Upper lobe of left lung (tissue), 6 donors: ENCODE measurements at regions not wholly inside any gene's neighbourhood (a gene's known extent, or its start where the extent isn't known, plus 50 kb on each side); places are given as distances from the start of the nearest gene placed in this dataset.

Experiments used
- ATAC-seq, 2 donors: fragments of 200-7000 bp; cut with Tn5 transposase; one replicate each; pipeline ENCODE4 v1.9.1; 2022; ENCODE audit warnings: mild to moderate bottlenecking in 2 of 2, moderate library complexity in 2 of 2; ENCODE audit not compliant: low FRiP score in 2 of 2
- DNase-seq, 2 donors: peaks; one replicate each; pipeline ENCODE4 v3.0.0-alpha.2; 2019 to 2020
- H3K27ac ChIP-seq, 4 donors: fragments of 200-600 bp; sonication (generic); one replicate each; pipeline ENCODE4 v1.5.1; 2016 to 2019
- H3K27me3 ChIP-seq, 4 donors: fragments of 200-600 bp; sonication (generic); one replicate each; pipeline ENCODE4 v1.5.1; 2017 to 2019
- H3K36me3 ChIP-seq, 4 donors: fragments of 200-600 bp; sonication (generic); one replicate each; pipeline ENCODE4 v1.5.1; 2016 to 2019
- H3K4me1 ChIP-seq, 4 donors: fragments of 200-600 bp; sonication (generic); one replicate each; pipeline ENCODE4 v1.5.1; 2018 to 2019
- H3K4me3 ChIP-seq, 4 donors: fragments of 200-600 bp; sonication (generic); one replicate each; pipeline ENCODE4 v1.5.1; 2017 to 2019; ENCODE audit warnings: mild to moderate bottlenecking in 2 of 4, moderate library complexity in 1 of 4
- H3K9me3 ChIP-seq, 4 donors: fragments of 200-600 bp; sonication (generic); one replicate each; pipeline ENCODE4 v1.5.1; 2018 to 2019
- EP300 ChIP-seq, 4 donors: sonication (generic); formaldehyde crosslinking; IDR thresholded peaks; one replicate each; pipeline ENCODE4 v1.5.1; 2017; ENCODE audit warnings: antibody characterized with exemption in 4 of 4, control low read depth in 2 of 4
- POLR2A ChIP-seq, 4 donors: fragments of 450-650 bp; IDR thresholded peaks; one replicate each; pipeline ENCODE4 v1.5.1; 2016 to 2017; ENCODE audit warnings: antibody characterized with exemption in 4 of 4, mild to moderate bottlenecking in 2 of 4
- POLR2AphosphoS5 ChIP-seq, 2 donors: sonication (generic); formaldehyde crosslinking; IDR thresholded peaks; one replicate each; pipeline ENCODE4 v1.5.1; 2017; ENCODE audit warnings: antibody characterized with exemption in 2 of 2
- WGBS, 2 donors: methylation state at CpG; one replicate each; pipeline ENCODE4 v1.1.5; 2017 to 2018; 5-methylcytosine and 5-hydroxymethylcytosine counted together
- TF ChIP-seq, protein P1 (sequence below), 6 experiments: fragments of 450-650 bp in 4 of 6; fragments of 200-600 bp in 2 of 6; sonication (generic) in 2 of 6; IDR thresholded peaks; one replicate each; pipeline ENCODE4 v1.5.1; 2016 to 2019; ENCODE audit warnings: antibody characterized with exemption in 6 of 6
- donor health status: DM: no; HTN: no; CAD: no; lungs with moderate emphysema.
- donor health status: DM: no; HTN: yes; CAD: no; lungs with severe emphysema.

DNA sequence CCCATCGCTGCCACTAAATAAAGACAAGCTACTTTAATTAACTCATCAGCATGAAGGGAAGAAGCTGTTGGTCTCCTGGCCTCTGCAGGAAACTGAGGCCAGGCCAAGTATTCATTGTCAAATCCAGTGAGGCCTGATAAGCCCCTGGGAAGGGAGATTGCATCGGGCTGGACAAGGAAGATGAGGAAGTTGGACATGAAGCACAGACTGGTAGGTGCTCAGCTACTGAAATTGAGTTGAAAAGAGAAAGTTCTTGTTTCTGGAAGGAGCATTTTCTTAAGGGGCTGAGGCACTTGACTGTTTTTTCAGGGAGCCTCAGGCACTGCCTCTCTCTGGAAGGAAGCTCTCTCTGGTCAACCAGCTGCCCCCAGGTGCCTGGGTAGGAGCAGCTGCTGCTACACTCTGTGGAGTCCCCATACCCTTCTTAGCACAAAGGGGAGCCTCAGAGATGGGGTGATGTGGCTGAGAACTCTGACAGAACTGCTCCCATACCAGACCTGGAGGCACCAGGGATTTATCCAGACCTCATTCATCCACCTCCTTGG, 90.3 kb upstream of the IKZF1 start:
- no peaks in the 10 kb centered on the region for H3K4me1 ChIP-seq
- TF ChIP-seq POLR2A (IDR thresholded peaks at IDR 0.05) (no peak), POLR2AphosphoS5 (IDR thresholded peaks at IDR 0.05) (no peak), EP300 (IDR thresholded peaks at IDR 0.05) (no peak)
- TF ChIP-seq, protein P1, sequence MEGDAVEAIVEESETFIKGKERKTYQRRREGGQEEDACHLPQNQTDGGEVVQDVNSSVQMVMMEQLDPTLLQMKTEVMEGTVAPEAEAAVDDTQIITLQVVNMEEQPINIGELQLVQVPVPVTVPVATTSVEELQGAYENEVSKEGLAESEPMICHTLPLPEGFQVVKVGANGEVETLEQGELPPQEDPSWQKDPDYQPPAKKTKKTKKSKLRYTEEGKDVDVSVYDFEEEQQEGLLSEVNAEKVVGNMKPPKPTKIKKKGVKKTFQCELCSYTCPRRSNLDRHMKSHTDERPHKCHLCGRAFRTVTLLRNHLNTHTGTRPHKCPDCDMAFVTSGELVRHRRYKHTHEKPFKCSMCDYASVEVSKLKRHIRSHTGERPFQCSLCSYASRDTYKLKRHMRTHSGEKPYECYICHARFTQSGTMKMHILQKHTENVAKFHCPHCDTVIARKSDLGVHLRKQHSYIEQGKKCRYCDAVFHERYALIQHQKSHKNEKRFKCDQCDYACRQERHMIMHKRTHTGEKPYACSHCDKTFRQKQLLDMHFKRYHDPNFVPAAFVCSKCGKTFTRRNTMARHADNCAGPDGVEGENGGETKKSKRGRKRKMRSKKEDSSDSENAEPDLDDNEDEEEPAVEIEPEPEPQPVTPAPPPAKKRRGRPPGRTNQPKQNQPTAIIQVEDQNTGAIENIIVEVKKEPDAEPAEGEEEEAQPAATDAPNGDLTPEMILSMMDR (IDR thresholded peaks at IDR 0.05), result no peak

DNA sequence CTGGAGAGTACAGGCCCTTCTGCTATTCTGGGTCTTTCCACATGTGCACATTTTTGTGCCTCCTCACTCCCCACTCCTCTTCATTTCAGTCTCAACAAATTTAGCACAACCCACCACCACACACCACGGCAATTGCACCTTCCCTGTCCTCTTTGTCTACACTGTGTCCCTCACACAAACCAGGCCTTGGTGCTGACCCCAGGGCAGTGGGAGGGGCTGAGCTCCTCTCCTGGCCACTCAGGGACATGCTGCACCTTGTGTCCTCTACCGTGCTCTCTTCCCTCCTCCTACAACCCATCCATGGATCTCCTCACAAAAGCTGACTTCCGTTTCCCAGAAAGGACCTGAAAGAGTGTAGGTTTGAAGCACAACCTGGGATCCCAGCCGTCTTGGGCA, 90.9 kb upstream of the IKZF1 start:
- no peaks in the 10 kb centered on the region for H3K9me3 ChIP-seq
- ATAC-seq, result no peak
- DNase-seq, result no peak
- H3K36me3 ChIP-seq, result no peaks in the 10 kb centered on the region
- H3K27ac ChIP-seq, result no peak overlapping the region
- H3K4me3 ChIP-seq, result no peak overlapping the region
- H3K27me3 ChIP-seq, result no peaks in the 10 kb centered on the region
- H3K4me1 ChIP-seq, result no peaks in the 10 kb centered on the region
- TF ChIP-seq POLR2A (IDR thresholded peaks at IDR 0.05) (no peak), EP300 (IDR thresholded peaks at IDR 0.05) (no peak), POLR2AphosphoS5 (IDR thresholded peaks at IDR 0.05) (no peak)
- TF ChIP-seq, protein P1 (IDR thresholded peaks at IDR 0.05), result no peak
- WGBS, 2 donors, result 75 to 81% methylated on average over 4 of the region's 4 CpGs

More for the DNA sequence above, 90.3 kb upstream of the IKZF1 start:
- DNase-seq (no peak), ATAC-seq (no peak)
- Histone ChIP-seq H3K27ac (no peak overlapping the region), H3K27me3 (no peaks in the 10 kb centered on the region), H3K36me3 (no peaks in the 10 kb centered on the region), H3K4me3 (no peak overlapping the region), H3K9me3 (no peaks in the 10 kb centered on the region)
- WGBS, 2 donors, result 68 to 76% methylated on average over 2 of the region's 2 CpGs

- peak overlapping the region in 1 of 4 donors; percentile 30 for H3K27ac ChIP-seq
- DNase-seq (peak in 1 of 2 donors; percentile 20), ATAC-seq (peak; percentile 41 to 56)
- no peaks in the 10 kb centered on the region for H3K36me3 ChIP-seq
- no peaks in the 10 kb centered on the region for H3K4me1 ChIP-seq
- no peak overlapping the region for H3K4me3 ChIP-seq
- H3K9me3 ChIP-seq, result no peaks in the 10 kb centered on the region
- 70 to 73% methylated on average over 14 to 15 of the region's 15 CpGs for WGBS, 2 donors
- TF ChIP-seq POLR2A (IDR thresholded peaks at IDR 0.05), result no peak
- TF ChIP-seq EP300 (IDR thresholded peaks at IDR 0.05), result no peak
- TF ChIP-seq, protein P1 (IDR thresholded peaks at IDR 0.05), result no peak
- no peak for TF ChIP-seq POLR2AphosphoS5 (IDR thresholded peaks at IDR 0.05)
- no peaks in the 10 kb centered on the region for H3K27me3 ChIP-seq
Measured at GRCh38 chr7:50212666-50213621, 91.6 kb upstream of the IKZF1 start.

DNA sequence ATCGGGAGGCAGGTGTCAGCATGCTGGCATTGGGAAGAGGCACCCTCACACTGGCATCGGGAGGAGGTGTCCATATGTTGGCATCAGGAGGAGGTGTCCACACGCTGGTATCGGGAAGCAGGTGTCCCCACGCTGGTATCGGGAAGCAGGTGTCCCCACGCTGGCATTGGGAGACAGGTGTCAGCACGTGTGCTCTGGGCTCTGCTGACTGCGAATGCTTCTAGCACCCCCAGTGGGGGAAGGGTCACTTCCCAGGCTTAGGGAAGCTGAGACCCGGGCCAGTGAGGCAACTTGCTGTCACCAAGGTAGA, 92.5 kb upstream of the IKZF1 start:
- WGBS, 2 donors, result 72 to 79% methylated on average over 7 to 10 of the region's 10 CpGs
- H3K4me1 ChIP-seq, result peaks cover 0 to 5% (median 0%) of the 10 kb centered on the region in 4 donors
- TF ChIP-seq, protein P1 (IDR thresholded peaks at IDR 0.05), result no peak
- TF ChIP-seq POLR2AphosphoS5 (IDR thresholded peaks at IDR 0.05) (no peak), POLR2A (IDR thresholded peaks at IDR 0.05) (no peak), EP300 (IDR thresholded peaks at IDR 0.05) (no peak)
- H3K4me3 ChIP-seq, result no peak overlapping the region
- no peaks in the 10 kb centered on the region for H3K9me3 ChIP-seq
- no peak for DNase-seq
- no peak for ATAC-seq
- no peak overlapping the region for H3K27ac ChIP-seq
- H3K36me3 ChIP-seq, result no peaks in the 10 kb centered on the region
- no peaks in the 10 kb centered on the region for H3K27me3 ChIP-seq
